Kidney epithelial cell (primary cell): ENCODE measurements at regions not wholly inside any gene's neighbourhood (a gene's known extent, or its start where the extent isn't known, plus 50 kb on each side); places are given as distances from the start of the nearest gene placed in this dataset.

Source experiments
- DNase-seq: peaks from one replicate; pipeline ENCODE4 v3.0.0-alpha.2; 2010; ENCODE audit warnings: low read depth
- H3K27me3 ChIP-seq: 2 replicates; pipeline ENCODE4 v1.6.0; 2011; ENCODE audit warnings: low read length; ENCODE audit not compliant: control insufficient read depth, insufficient read depth
- H3K36me3 ChIP-seq: 2 replicates; pipeline ENCODE4 v1.5.1; 2011; ENCODE audit warnings: low read length; ENCODE audit not compliant: control insufficient read depth, insufficient read depth
- H3K4me3 ChIP-seq: 2 replicates; pipeline ENCODE4 v1.5.1; 2011; ENCODE audit warnings: low read depth, mild to moderate bottlenecking, control low read depth, low read length
- TF ChIP-seq, protein P1 (sequence below): IDR thresholded peaks from 2 replicates; pipeline ENCODE4 v1.5.1; 2011; ENCODE audit warnings: mild to moderate bottlenecking, moderate library complexity, low read length, control low read depth, inconsistent platforms; ENCODE audit not compliant: insufficient read depth, poor library complexity, severe bottlenecking

DNA sequence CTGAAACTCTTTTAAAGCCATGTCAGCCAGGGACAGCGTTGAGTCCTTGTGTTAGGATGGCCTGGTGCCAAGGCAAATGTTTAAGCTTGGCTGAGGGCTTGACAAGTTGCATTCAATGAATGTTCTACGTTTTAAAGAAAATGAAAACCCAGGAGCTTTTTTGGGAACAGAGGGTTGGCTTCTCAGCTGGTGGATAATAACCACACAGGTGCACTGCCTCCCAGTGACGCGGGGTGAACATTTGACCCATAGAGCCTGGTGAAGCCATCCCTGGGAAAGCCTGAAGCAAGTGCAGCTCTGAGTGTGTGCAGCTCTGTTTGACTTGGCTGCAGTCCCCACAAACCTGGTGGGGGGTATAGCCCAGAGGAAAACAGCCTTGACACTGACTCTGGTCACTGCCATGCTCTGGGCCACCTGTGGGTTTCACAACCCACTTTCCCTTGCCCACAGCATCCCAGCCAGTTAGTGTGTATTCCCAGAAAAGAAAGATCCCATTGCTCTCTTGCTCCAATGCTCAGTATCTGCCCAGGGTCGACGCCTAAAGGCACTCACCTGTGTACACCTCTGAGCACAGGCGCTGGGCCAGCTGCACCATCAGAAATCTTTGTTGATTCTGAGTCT lies 874.9 kb downstream of the RNF144A start:
- no peak for DNase-seq
- TF ChIP-seq, protein P1, sequence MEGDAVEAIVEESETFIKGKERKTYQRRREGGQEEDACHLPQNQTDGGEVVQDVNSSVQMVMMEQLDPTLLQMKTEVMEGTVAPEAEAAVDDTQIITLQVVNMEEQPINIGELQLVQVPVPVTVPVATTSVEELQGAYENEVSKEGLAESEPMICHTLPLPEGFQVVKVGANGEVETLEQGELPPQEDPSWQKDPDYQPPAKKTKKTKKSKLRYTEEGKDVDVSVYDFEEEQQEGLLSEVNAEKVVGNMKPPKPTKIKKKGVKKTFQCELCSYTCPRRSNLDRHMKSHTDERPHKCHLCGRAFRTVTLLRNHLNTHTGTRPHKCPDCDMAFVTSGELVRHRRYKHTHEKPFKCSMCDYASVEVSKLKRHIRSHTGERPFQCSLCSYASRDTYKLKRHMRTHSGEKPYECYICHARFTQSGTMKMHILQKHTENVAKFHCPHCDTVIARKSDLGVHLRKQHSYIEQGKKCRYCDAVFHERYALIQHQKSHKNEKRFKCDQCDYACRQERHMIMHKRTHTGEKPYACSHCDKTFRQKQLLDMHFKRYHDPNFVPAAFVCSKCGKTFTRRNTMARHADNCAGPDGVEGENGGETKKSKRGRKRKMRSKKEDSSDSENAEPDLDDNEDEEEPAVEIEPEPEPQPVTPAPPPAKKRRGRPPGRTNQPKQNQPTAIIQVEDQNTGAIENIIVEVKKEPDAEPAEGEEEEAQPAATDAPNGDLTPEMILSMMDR: no peak
- Histone ChIP-seq H3K27me3 (no peaks in the 10 kb centered on the region), H3K36me3 (no peaks in the 10 kb centered on the region), H3K4me3 (no peak overlapping the region)

DNA sequence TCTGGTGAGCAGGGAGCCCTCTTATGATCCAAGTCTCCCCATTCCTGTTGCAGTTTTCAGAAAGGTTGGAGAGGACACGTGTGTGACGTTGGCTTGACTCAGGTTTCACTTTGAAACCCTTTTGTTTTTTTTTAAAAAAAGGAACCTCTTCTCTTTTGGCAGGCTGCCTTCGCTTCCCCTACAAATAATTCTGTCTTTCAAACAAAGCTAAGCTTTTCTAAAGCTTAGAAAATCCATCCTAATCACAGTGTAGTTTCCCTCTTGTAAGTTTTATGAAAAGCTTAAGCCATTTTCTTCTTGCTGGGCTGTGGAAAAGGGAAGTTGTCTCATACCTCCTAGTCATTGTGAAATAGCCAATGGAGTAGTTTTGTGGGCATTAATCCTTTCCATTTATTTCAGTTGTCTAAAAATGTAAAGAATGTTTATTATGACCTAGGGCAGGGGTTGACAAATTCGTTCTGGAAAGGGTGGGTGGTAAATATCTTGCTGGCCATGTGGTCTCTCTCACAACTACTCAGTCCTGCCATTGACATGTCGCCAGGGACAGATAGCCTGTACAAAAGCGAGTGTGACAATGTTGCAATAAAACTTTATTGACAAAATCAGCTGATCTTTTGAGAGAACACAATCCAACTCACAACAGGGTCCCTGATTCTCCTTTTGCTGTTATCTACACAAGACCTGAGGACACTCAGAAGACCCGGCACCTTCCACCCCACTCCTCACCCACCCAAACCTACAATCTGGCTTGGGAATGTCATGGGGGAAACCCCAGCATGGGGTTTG lies 878.8 kb downstream of the RNF144A start:
- DNase-seq: no peak
- Histone ChIP-seq H3K4me3 (no peak overlapping the region), H3K27me3 (no peaks in the 10 kb centered on the region), H3K36me3 (no peaks in the 10 kb centered on the region)
- TF ChIP-seq, protein P1: no peak

DNA sequence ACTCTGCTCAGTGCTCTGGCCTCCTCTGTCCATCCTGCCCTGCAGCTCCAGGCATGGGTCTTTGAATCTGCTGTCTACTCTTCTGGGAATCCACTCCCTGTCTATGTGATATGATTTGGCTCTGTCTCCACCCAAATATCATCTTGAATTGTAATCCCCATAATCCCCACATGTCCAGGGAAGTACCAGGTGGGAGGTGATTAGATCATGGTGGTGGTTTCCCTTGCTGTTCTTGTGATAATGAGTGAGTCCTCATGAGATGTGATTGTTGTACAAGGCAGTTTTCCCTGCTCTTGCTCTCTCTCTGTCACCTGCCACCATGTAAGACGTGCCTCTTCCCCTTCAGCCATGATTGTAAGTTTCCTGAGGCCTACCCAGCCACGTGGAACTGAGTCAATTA lies 881.8 kb upstream of the ID2 start:
- H3K4me3 ChIP-seq: no peak overlapping the region
- H3K36me3 ChIP-seq: no peaks in the 10 kb centered on the region
- no peak for DNase-seq
- TF ChIP-seq, protein P1: no peak
- no peaks in the 10 kb centered on the region for H3K27me3 ChIP-seq

- TF ChIP-seq, protein P1: no peak
- H3K4me3 ChIP-seq: no peak overlapping the region
- no peaks in the 10 kb centered on the region for H3K27me3 ChIP-seq
- no peaks in the 10 kb centered on the region for H3K36me3 ChIP-seq
- DNase-seq: no peak
Observed at GRCh38 chr2:7801212-7801611, 880.6 kb upstream of the ID2 start.

- no peak overlapping the region for H3K4me3 ChIP-seq
- TF ChIP-seq, protein P1: no peak
- H3K36me3 ChIP-seq: no peaks in the 10 kb centered on the region
Observed at GRCh38 chr2:7803515-7803914, 878.3 kb upstream of the ID2 start.

GRCh38 chr2:7809640-7810039 lies 872.2 kb upstream of the ID2 start:
- Histone ChIP-seq H3K4me3 (no peak overlapping the region), H3K27me3 (no peaks in the 10 kb centered on the region), H3K36me3 (no peaks in the 10 kb centered on the region)
- TF ChIP-seq, protein P1: no peak
- no peak for DNase-seq

More at GRCh38 chr2:7803515-7803914, 878.3 kb upstream of the ID2 start:
- no peak for DNase-seq
- no peaks in the 10 kb centered on the region for H3K27me3 ChIP-seq
